Esophagus muscularis mucosa (tissue), 3 donors: ENCODE measurements at regions not wholly inside any gene's neighbourhood (a gene's known extent, or its start where the extent isn't known, plus 50 kb on each side); places are given as distances from the start of the nearest gene placed in this dataset.

Source experiments
- POLR2A ChIP-seq: fragments of 450-650 bp; IDR thresholded peaks from one replicate; pipeline ENCODE4 v1.6.1; 2017; ENCODE audit warnings: antibody characterized with exemption, moderate library complexity, mild to moderate bottlenecking, low read depth
- POLR2AphosphoS5 ChIP-seq, 2 donors: sonication (generic); formaldehyde crosslinking; IDR thresholded peaks; one replicate each; pipeline ENCODE4 v1.6.1; 2017; ENCODE audit warnings: antibody characterized with exemption in 2 of 2
- TF ChIP-seq, protein P1 (sequence below), 3 experiments: fragments of 200-600 bp in 2 of 3; fragments of 450-650 bp in 1 of 3; sonication (generic) in 2 of 3; IDR thresholded peaks; one replicate each; pipeline ENCODE4 v1.5.1; 2017 to 2019; ENCODE audit warnings: antibody characterized with exemption in 3 of 3, mild to moderate bottlenecking in 2 of 3, moderate library complexity in 1 of 3

DNA sequence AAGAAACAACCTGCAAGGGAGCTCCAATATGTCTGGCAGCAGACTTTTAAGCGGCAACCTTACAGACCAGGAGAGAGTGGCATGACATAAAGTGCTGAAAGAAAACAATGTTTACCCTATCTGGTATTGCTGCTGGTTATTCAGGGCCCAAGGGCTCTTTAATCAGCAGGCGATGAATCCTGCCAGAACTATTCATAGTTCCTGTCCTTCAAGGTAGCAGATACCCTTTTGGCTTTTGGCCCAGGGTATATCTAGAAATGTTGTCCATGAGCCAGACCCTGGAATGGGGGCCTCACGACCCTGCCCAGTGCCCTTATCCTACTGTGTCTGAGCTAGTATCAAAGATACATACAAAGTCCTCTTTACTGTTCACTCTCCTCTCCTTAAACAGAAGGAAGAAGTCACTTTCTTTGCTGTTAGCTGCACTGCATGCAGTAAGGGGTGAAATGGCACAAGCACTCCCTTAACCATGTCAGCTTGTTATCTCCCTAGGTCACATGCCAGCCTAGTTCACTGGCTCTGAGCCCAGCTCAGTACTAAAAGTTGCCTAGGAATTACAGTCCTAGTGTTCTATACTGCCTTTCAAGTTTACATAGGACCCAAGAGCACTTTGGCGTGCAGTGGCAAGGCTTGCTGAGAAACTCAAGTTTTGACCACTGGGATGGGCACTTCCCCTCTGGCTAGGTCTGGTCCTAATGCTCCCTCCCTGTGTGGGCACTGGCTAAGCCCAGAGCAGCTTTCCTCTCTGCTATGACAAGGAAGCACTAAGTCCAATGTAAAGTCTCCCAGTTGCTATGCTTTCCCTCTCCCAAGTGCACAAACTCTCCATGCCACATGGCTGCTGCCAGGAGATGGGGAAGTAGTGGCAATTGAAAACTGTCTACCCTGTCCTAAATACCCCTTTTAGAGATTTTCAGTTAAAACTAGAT is 122.0 kb downstream of the HTR1B start:
- TF ChIP-seq, protein P1, sequence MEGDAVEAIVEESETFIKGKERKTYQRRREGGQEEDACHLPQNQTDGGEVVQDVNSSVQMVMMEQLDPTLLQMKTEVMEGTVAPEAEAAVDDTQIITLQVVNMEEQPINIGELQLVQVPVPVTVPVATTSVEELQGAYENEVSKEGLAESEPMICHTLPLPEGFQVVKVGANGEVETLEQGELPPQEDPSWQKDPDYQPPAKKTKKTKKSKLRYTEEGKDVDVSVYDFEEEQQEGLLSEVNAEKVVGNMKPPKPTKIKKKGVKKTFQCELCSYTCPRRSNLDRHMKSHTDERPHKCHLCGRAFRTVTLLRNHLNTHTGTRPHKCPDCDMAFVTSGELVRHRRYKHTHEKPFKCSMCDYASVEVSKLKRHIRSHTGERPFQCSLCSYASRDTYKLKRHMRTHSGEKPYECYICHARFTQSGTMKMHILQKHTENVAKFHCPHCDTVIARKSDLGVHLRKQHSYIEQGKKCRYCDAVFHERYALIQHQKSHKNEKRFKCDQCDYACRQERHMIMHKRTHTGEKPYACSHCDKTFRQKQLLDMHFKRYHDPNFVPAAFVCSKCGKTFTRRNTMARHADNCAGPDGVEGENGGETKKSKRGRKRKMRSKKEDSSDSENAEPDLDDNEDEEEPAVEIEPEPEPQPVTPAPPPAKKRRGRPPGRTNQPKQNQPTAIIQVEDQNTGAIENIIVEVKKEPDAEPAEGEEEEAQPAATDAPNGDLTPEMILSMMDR (IDR thresholded peaks at IDR 0.05): no peak
- TF ChIP-seq POLR2A (no peak), POLR2AphosphoS5 (IDR thresholded peaks at IDR 0.05) (no peak)
